DOHH2 (cell line): ENCODE measurements at regions not wholly inside any gene's neighbourhood (a gene's known extent, or its start where the extent isn't known, plus 50 kb on each side); places are given as distances from the start of the nearest gene placed in this dataset.

Source experiments
- EZH2phosphoT487 ChIP-seq: fragments of 200-600 bp; sonication (generic); IDR thresholded peaks from 2 replicates; pipeline ENCODE4 v1.6.1; 2017; ENCODE audit warnings: borderline replicate concordance, mild to moderate bottlenecking, antibody characterized with exemption, low read length, moderate library complexity, mixed read lengths
- TF ChIP-seq, protein P1 (sequence below): fragments of 200-600 bp; sonication (generic); IDR thresholded peaks from one replicate; pipeline ENCODE4 v1.5.1; 2014; ENCODE audit warnings: antibody characterized with exemption, mild to moderate bottlenecking, low read depth, low read length; ENCODE audit not compliant: poor library complexity, severe bottlenecking

DNA sequence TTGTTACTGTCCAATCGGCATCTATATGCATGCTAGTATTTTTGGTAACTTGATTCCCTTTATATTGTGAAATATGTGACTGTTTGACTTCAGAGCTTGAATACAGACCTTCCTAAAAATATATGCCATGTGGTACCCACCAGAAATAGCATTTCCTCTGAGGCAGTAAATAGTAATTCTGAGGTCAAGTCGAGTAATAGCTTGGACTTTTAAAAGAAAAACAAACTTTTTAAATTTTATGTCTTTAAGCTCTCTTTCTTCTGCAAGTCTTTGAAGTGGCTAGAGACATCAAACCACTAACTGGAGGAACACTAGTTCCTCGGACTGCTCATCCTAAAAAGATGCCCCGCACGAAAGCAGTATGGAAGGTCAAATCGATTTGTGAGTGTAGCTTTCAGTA is 396.8 kb upstream of the SLC14A2 start:
- TF ChIP-seq, protein P1, sequence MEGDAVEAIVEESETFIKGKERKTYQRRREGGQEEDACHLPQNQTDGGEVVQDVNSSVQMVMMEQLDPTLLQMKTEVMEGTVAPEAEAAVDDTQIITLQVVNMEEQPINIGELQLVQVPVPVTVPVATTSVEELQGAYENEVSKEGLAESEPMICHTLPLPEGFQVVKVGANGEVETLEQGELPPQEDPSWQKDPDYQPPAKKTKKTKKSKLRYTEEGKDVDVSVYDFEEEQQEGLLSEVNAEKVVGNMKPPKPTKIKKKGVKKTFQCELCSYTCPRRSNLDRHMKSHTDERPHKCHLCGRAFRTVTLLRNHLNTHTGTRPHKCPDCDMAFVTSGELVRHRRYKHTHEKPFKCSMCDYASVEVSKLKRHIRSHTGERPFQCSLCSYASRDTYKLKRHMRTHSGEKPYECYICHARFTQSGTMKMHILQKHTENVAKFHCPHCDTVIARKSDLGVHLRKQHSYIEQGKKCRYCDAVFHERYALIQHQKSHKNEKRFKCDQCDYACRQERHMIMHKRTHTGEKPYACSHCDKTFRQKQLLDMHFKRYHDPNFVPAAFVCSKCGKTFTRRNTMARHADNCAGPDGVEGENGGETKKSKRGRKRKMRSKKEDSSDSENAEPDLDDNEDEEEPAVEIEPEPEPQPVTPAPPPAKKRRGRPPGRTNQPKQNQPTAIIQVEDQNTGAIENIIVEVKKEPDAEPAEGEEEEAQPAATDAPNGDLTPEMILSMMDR = no peak
- no peak for TF ChIP-seq EZH2phosphoT487
